IPS-20b (cell line): ENCODE measurements at regions not wholly inside any gene's neighbourhood (a gene's known extent, or its start where the extent isn't known, plus 50 kb on each side); places are given as distances from the start of the nearest gene placed in this dataset.

Experiments
- H3K27ac ChIP-seq: one replicate; pipeline ENCODE4 v1.5.1; 2013; ENCODE audit warnings: low read length
- H3K27me3 ChIP-seq: 2 replicates; pipeline ENCODE4 v1.6.1; 2013; ENCODE audit warnings: mild to moderate bottlenecking, low read length, inconsistent platforms; ENCODE audit not compliant: insufficient read depth
- H3K36me3 ChIP-seq: 2 replicates; pipeline ENCODE4 v1.6.1; 2013; ENCODE audit warnings: low read depth, mild to moderate bottlenecking, inconsistent platforms, low read length, moderate library complexity; ENCODE audit not compliant: insufficient read depth
- H3K4me1 ChIP-seq: 2 replicates; pipeline ENCODE4 v1.6.1; 2013; ENCODE audit warnings: mild to moderate bottlenecking, control low read depth, inconsistent platforms, low read length, moderate library complexity; ENCODE audit not compliant: insufficient read depth
- H3K4me3 ChIP-seq: 2 replicates; pipeline ENCODE4 v1.5.1; 2013; ENCODE audit warnings: mild to moderate bottlenecking, low read length, inconsistent platforms
- H3K9ac ChIP-seq: 2 replicates; pipeline ENCODE4 v1.6.1; 2013; ENCODE audit warnings: low read depth, mild to moderate bottlenecking, inconsistent platforms, low read length, moderate library complexity
- H3K9me3 ChIP-seq: 2 replicates; pipeline ENCODE4 v1.6.1; 2013; ENCODE audit warnings: mild to moderate bottlenecking, low read depth, low read length, inconsistent platforms; ENCODE audit not compliant: insufficient read depth

DNA sequence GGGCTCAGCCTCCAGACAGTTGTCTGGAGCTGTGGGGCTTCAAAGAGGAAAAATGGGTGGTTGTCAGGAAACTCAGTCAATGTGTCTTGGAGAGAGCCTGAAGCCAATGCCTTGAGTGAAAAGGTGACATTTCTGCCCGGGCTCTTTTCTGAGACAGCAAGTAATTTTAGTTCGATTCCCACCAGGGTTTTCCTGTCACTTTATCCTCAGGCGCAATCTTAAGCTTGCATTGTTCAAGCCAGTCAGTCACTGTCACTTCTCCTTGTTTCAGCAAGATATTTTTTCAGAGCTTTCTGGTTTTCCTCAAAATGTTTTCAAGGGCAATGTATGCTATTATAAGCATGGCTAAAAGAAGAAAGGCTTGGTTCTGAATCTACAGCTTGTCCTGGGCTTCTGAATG lies 404.7 kb upstream of the SEL1L start:
- H3K4me3 ChIP-seq, result no peak overlapping the region
- H3K27me3 ChIP-seq, result no peaks in the 10 kb centered on the region
- 0 out of 2 replicates have a peak, but pooled peaks cover 2% of the 10 kb centered on the region for H3K4me1 ChIP-seq
- no peaks in the 10 kb centered on the region for H3K36me3 ChIP-seq
- H3K27ac ChIP-seq, result no peak overlapping the region
- H3K9me3 ChIP-seq, result no peaks in the 10 kb centered on the region
- H3K9ac ChIP-seq, result no peak overlapping the region

DNA sequence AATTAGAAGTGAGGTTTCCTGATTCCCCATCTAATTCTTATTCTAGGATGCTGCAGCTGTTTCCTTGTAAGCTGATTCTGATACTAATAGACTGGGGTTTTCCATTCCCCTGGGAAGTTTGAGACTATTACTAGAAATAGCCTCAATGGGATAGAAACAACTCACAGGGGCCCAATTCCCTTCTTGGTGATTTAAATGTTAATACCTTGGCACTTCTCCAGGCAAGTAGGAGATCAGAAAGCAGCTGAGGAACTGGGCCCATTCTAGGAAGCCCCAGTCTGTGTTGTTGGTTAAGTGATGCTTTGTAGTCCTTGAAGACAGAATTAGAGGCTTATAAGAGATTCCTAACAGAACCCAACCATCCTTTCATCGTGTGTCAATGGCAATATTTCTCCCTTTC lies 407.0 kb upstream of the SEL1L start:
- no peak overlapping the region for H3K4me3 ChIP-seq
- H3K9me3 ChIP-seq, result no peaks in the 10 kb centered on the region
- no peaks in the 10 kb centered on the region for H3K27me3 ChIP-seq
- H3K27ac ChIP-seq, result no peak overlapping the region
- H3K9ac ChIP-seq, result no peak overlapping the region
- H3K36me3 ChIP-seq, result no peaks in the 10 kb centered on the region
- H3K4me1 ChIP-seq, result 0 out of 2 replicates have a peak, but pooled peaks cover 2% of the 10 kb centered on the region

DNA sequence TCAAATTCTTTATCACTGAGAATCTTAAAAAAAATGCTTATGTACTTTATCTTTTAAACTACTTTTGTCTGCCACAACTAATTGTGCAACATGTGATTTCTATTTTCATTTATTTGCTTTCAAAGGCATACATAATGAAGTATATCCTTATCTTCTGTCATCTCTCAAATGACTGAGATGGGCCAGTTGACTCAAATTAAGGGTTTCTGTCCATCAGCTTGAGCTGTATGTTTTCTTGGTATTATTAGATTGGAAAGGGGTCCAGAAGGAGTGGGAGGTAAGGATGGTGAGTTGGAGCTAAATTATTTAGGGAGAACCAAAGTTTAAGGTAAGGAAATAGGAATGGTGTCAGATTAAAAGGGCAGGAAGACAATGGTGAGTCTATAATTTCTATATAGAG lies 408.4 kb upstream of the SEL1L start:
- H3K9ac ChIP-seq, result no peak overlapping the region
- no peak overlapping the region for H3K27ac ChIP-seq
- 0 out of 2 replicates have a peak, but pooled peaks cover 2% of the 10 kb centered on the region for H3K4me1 ChIP-seq
- no peaks in the 10 kb centered on the region for H3K9me3 ChIP-seq
- no peak overlapping the region for H3K4me3 ChIP-seq
- no peaks in the 10 kb centered on the region for H3K27me3 ChIP-seq
- H3K36me3 ChIP-seq, result no peaks in the 10 kb centered on the region

DNA sequence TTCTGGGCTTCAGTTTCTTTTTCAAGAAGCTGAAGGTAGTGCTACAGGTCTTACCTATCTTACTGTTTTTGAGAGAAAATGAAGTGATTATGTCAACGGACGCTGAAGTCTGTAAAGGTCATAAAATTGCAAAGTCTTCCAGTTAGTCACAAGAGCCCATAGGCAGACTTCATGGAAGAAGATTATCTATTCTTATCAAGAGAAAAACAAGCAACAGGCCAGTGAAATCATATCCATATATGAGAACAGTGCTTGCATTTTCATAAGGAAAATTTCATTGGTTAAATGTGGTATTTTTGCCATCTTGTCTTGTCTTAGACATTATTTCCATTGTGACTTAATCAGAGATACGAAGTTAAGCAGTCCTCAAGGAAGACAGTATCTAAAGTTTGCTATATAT lies 412.7 kb upstream of the SEL1L start:
- Histone ChIP-seq H3K4me1 (no peaks in the 10 kb centered on the region), H3K27ac (no peak overlapping the region), H3K4me3 (no peak overlapping the region), H3K9me3 (no peaks in the 10 kb centered on the region), H3K9ac (no peak overlapping the region), H3K36me3 (no peaks in the 10 kb centered on the region), H3K27me3 (no peaks in the 10 kb centered on the region)

DNA sequence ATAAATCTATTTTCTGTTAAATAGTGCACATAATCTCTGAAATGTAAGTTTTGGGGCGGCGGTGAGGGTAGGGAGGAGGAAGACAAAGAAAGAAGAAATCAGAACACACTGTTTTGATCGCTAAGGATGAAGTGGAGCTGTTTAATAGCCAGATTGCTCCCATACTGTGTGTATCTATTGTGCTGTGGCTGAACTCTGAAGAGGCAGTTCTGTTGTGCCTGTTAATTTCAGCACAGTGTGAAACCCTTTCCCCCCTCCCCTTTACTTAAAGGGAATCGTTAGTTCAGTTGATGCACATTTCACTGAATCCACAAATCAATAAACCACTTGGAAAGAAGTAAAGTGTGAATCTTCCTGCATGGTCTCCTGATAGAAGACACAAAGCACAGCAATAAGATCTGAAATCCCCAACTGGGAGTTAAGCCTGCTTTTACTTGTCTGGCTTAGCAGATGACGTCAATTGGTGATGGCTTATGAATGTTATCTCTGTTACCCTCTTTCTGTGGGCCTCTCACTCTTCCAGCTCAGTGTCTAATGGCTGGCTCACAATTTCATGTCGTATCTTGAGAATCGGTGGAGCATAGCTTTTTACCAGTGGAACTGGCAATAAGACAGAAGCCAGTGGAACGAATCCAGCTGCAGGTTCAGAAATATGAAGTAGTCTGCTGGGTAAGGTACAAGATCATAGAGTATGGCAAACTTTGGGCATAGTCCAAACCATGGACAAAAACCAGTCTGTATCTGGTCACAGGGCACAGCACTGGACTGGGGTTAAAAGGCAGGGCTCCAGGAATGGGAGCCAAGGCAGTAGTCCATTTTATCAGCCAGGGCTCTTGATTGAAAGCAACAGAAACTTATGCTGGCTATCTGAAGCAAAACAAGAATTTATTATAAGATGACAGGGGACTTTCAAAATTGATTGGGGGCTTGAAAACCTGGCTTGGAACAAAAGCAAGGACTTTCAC lies 413.5 kb upstream of the SEL1L start:
- Histone ChIP-seq H3K36me3 (no peaks in the 10 kb centered on the region), H3K4me1 (no peaks in the 10 kb centered on the region), H3K9ac (no peak overlapping the region), H3K4me3 (no peak overlapping the region), H3K27me3 (no peaks in the 10 kb centered on the region), H3K27ac (no peak overlapping the region), H3K9me3 (no peaks in the 10 kb centered on the region)

DNA sequence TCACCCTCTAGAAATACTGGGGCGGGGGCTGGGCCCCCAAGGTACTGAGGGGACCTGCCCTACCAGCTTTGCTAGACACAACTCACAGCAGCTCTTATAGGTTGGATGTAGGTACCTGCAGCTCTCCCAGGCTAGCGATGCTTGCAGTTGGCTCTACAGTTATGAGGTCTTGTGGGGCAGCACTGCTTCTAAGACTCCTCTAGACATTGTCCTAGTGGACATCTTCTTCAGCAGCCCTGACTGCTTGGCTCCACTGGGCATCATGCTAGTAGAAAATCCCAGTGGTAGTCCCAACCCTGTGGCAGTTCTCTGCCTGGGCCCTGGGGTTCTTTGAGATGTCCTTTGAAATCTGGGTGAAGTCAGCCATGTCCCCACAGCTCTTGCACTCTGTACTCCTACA lies 419.3 kb upstream of the SEL1L start:
- no peak overlapping the region for H3K9ac ChIP-seq
- no peaks in the 10 kb centered on the region for H3K9me3 ChIP-seq

DNA sequence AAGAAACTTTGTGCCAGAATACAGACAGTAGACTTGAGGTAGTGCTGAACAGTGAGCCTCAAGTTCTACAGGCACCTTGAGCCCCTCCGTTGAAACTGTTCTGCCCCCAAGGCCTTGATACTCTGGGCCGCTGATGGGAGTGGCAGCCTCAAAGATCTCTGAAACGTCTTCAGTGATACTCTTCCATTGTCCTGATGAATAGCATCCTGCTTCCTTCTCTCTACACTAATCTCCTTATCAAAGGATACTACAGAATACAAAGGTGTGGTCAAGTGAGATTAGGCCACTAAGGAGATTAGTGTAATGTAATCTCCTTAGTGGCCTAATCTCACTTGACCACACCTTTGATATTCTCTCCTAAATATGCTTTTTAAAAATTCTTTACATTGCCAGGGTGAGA lies 419.8 kb upstream of the SEL1L start:
- Histone ChIP-seq H3K4me1 (peaks cover 8% of the 10 kb centered on the region; the same call in 1 of the 2 replicates), H3K36me3 (no peaks in the 10 kb centered on the region), H3K9ac (no peak overlapping the region), H3K27me3 (no peaks in the 10 kb centered on the region), H3K27ac (no peak overlapping the region), H3K4me3 (no peak overlapping the region), H3K9me3 (no peaks in the 10 kb centered on the region)

More for the DNA sequence above, 419.3 kb upstream of the SEL1L start:
- Histone ChIP-seq H3K27ac (no peak overlapping the region), H3K27me3 (no peaks in the 10 kb centered on the region), H3K4me3 (no peak overlapping the region), H3K4me1 (peaks cover 8% of the 10 kb centered on the region; the same call in 1 of the 2 replicates), H3K36me3 (no peaks in the 10 kb centered on the region)

DNA sequence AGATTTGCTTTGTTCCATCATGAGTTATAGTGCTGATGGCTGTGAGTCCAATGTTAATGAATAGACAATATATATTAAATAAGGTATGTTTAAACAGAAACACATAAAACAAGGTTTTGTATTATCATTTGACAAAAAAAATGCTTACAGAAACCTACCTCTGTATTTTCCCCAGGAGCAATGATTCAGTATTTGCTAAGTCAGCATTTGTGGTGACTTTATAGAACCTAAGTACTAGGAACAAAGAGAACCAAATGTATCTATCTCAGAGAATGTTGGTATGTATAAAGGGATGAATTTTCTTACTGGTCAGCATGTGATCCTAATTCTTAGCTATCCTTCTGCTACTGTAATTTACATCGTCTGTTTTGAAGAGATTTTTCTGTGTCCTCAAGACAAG lies 421.5 kb upstream of the SEL1L start:
- H3K4me1 ChIP-seq, result peaks cover 8% of the 10 kb centered on the region; the same call in 1 of the 2 replicates
- no peak overlapping the region for H3K9ac ChIP-seq
- no peaks in the 10 kb centered on the region for H3K36me3 ChIP-seq
- no peak overlapping the region for H3K27ac ChIP-seq
- H3K9me3 ChIP-seq, result no peaks in the 10 kb centered on the region
- no peak overlapping the region for H3K4me3 ChIP-seq
- no peaks in the 10 kb centered on the region for H3K27me3 ChIP-seq

DNA sequence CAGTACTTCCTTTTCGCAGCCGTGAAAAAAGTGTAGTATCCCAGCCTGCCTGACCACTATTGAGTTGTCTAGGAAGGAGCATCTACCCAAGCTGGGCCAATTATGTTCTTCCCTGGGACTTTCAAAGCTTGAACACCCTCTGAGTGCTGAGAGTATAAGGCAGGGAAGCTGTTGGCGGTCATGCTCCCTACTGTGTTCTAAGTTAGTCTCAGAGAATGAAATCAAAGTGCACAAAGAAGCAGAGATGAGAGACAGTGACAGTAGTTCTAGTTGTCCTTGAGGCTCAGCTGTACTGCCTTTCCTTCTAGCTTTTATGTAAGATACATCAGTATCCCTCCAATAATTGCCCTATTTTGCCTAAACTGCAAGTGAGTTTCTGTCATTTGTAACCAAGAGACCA lies 427.1 kb upstream of the SEL1L start:
- no peaks in the 10 kb centered on the region for H3K9me3 ChIP-seq
- peaks cover 8% of the 10 kb centered on the region; the same call in 1 of the 2 replicates for H3K4me1 ChIP-seq
- H3K27ac ChIP-seq, result no peak overlapping the region
- no peak overlapping the region for H3K9ac ChIP-seq
- no peaks in the 10 kb centered on the region for H3K27me3 ChIP-seq
- no peak overlapping the region for H3K4me3 ChIP-seq
- no peaks in the 10 kb centered on the region for H3K36me3 ChIP-seq

DNA sequence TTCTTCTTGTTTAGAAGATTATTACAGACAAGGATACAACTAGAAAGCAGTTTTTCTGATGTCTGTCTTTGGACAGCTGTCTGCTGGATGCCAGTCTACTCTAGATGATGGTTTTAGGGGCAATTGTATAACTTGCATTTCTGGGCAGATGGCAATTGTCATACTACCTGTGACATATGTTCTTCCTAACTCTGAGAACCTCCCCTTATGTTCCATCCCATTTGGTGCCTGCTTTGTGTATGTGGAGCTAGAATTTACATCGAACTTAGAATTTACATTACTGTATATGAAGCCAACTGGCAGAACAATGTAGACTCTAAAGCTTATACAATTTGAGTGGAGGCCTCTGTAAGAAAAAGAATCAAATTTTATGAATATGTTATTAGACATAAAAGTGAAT lies 430.2 kb upstream of the SEL1L start:
- no peak overlapping the region for H3K9ac ChIP-seq
- H3K36me3 ChIP-seq, result no peaks in the 10 kb centered on the region
- H3K9me3 ChIP-seq, result no peaks in the 10 kb centered on the region
- no peak overlapping the region for H3K4me3 ChIP-seq
- no peaks in the 10 kb centered on the region for H3K4me1 ChIP-seq
- H3K27ac ChIP-seq, result no peak overlapping the region
- no peaks in the 10 kb centered on the region for H3K27me3 ChIP-seq

DNA sequence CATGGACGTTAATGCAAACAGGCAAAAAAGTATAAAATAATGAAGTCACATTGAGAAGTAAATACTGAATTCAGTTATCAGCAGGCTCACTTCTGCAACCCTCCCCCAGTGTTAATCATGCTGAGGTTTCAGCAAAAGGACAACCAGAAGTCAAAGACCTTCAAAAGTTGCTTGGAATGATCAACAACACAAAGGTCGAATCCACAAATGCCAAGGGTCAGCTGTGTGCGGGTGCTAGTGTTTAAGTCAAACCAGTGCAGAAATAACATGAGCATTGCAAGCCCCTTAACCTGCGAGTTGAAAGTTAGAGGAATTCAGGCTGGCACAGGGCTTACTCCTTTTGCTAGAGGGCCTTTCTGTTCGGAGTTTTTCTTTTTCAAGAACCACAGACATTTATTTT lies 436.7 kb upstream of the SEL1L start:
- Histone ChIP-seq H3K27ac (no peak overlapping the region), H3K4me3 (no peak overlapping the region), H3K27me3 (no peaks in the 10 kb centered on the region), H3K9ac (no peak overlapping the region), H3K4me1 (peaks cover 19% of the 10 kb centered on the region; the same call in 1 of the 2 replicates), H3K36me3 (no peaks in the 10 kb centered on the region), H3K9me3 (no peaks in the 10 kb centered on the region)

DNA sequence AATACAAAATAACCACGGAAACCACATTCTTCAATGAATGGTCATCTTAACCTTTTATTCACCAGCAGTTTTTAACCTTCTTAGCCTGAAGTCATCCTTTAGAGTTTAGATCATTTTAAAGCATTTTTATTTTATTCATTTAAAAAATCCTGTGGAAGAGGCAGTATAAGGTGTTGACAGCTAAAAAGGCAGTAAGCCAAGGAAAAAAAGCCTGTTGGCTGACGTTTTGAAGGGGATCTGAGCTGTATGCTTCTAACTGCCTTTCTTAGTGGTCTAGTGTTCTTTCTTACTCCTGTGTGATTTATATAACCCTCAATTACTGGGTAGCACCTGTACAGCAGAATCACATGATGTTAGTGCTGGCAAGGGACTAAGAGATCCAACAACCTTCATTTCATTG lies 438.3 kb upstream of the SEL1L start:
- Histone ChIP-seq H3K36me3 (no peaks in the 10 kb centered on the region), H3K9me3 (no peaks in the 10 kb centered on the region), H3K4me3 (no peak overlapping the region)

More for the DNA sequence above, 438.3 kb upstream of the SEL1L start:
- Histone ChIP-seq H3K27me3 (no peaks in the 10 kb centered on the region), H3K27ac (no peak overlapping the region), H3K4me1 (peaks cover 19% of the 10 kb centered on the region; the same call in 1 of the 2 replicates), H3K9ac (no peak overlapping the region)
